ENCODE measurements at regions not wholly inside any gene's neighbourhood (a gene's known extent, or its start where the extent isn't known, plus 50 kb on each side); places are given as distances from the start of the nearest gene placed in this dataset.

GRCh38 chr3:74353039-74353438 is 261.4 kb downstream of the CNTN3 start:
- ATAC-seq (ENCODE audit: low FRiP score in 2 of 2) (no peak), DNase-seq (no peak)
- no peaks in the 10 kb centered on the region for H3K36me3 ChIP-seq
- TF ChIP-seq POLR2AphosphoS5 (IDR thresholded peaks at IDR 0.05) (no peak), CTCF (IDR thresholded peaks at IDR 0.05) (no peak), EP300 (IDR thresholded peaks at IDR 0.05) (no peak), POLR2A (IDR thresholded peaks at IDR 0.05) (no peak)
- H3K4me1 ChIP-seq, result no peaks in the 10 kb centered on the region
- H3K9me3 ChIP-seq, result no peaks in the 10 kb centered on the region
- no peak overlapping the region for H3K27ac ChIP-seq
- WGBS, 2 donors, result 71 to 75% methylated on average over 1 of the region's 1 CpG
- no peaks in the 10 kb centered on the region for H3K27me3 ChIP-seq
- no peak overlapping the region for H3K4me3 ChIP-seq

- Histone ChIP-seq H3K4me3 (no peak overlapping the region), H3K4me1 (no peaks in the 10 kb centered on the region), H3K36me3 (no peaks in the 10 kb centered on the region), H3K27me3 (no peaks in the 10 kb centered on the region), H3K9me3 (no peaks in the 10 kb centered on the region), H3K27ac (no peak overlapping the region)
- TF ChIP-seq CTCF (IDR thresholded peaks at IDR 0.05) (no peak), EP300 (IDR thresholded peaks at IDR 0.05) (no peak), POLR2A (IDR thresholded peaks at IDR 0.05) (no peak), POLR2AphosphoS5 (IDR thresholded peaks at IDR 0.05) (no peak)
- 83 to 87% methylated on average over 1 of the region's 1 CpG for WGBS, 2 donors
- no peak for DNase-seq
- ATAC-seq (ENCODE audit: low FRiP score in 2 of 2), result no peak
These were observed 262.3 kb downstream of the CNTN3 start for GRCh38 chr3:74352166-74352565.

- Histone ChIP-seq H3K36me3 (no peaks in the 10 kb centered on the region), H3K27me3 (no peaks in the 10 kb centered on the region), H3K27ac (no peak overlapping the region), H3K4me3 (no peak overlapping the region), H3K4me1 (no peaks in the 10 kb centered on the region), H3K9me3 (no peaks in the 10 kb centered on the region)
- 72 to 75% methylated on average over 5 of the region's 5 CpGs for WGBS, 2 donors
- DNase-seq, result no peak
- ATAC-seq (ENCODE audit: low FRiP score in 2 of 2), result no peak
- TF ChIP-seq POLR2A (IDR thresholded peaks at IDR 0.05), result no peak
- no peak for TF ChIP-seq POLR2AphosphoS5 (IDR thresholded peaks at IDR 0.05)
- TF ChIP-seq EP300 (IDR thresholded peaks at IDR 0.05), result no peak
- TF ChIP-seq CTCF (IDR thresholded peaks at IDR 0.05), result no peak
These were observed 263.2 kb downstream of the CNTN3 start for GRCh38 chr3:74351213-74351612.

- H3K9me3 ChIP-seq, result no peaks in the 10 kb centered on the region
- H3K36me3 ChIP-seq, result no peaks in the 10 kb centered on the region
- no peak for TF ChIP-seq POLR2AphosphoS5 (IDR thresholded peaks at IDR 0.05)
- TF ChIP-seq POLR2A (IDR thresholded peaks at IDR 0.05), result no peak
- TF ChIP-seq CTCF (IDR thresholded peaks at IDR 0.05), result no peak
- TF ChIP-seq EP300 (IDR thresholded peaks at IDR 0.05), result no peak
- no peak overlapping the region for H3K4me3 ChIP-seq
- H3K27ac ChIP-seq, result no peak overlapping the region
- no peak for DNase-seq
- H3K4me1 ChIP-seq, result no peaks in the 10 kb centered on the region
- ATAC-seq (ENCODE audit: low FRiP score in 2 of 2), result no peak
- no peaks in the 10 kb centered on the region for H3K27me3 ChIP-seq
- 53 to 60% methylated on average over 1 of the region's 1 CpG for WGBS, 2 donors
These were observed 265.4 kb downstream of the CNTN3 start for GRCh38 chr3:74349015-74349414.

- no peak overlapping the region for H3K4me3 ChIP-seq
- WGBS, 2 donors, result 68 to 74% methylated on average over 2 of the region's 2 CpGs
- H3K27me3 ChIP-seq, result no peaks in the 10 kb centered on the region
- H3K36me3 ChIP-seq, result no peaks in the 10 kb centered on the region
- DNase-seq, result no peak
- TF ChIP-seq EP300 (IDR thresholded peaks at IDR 0.05) (no peak), CTCF (IDR thresholded peaks at IDR 0.05) (no peak), POLR2AphosphoS5 (IDR thresholded peaks at IDR 0.05) (no peak), POLR2A (IDR thresholded peaks at IDR 0.05) (no peak)
- H3K27ac ChIP-seq, result no peak overlapping the region
- H3K4me1 ChIP-seq, result no peaks in the 10 kb centered on the region
- ATAC-seq (ENCODE audit: low FRiP score in 2 of 2), result no peak
- no peaks in the 10 kb centered on the region for H3K9me3 ChIP-seq
These were observed 266.7 kb downstream of the CNTN3 start for GRCh38 chr3:74347563-74348268.

All from upper lobe of left lung (tissue), 6 donors.